HG02870 (cell line): ENCODE measurements at regions not wholly inside any gene's neighbourhood (a gene's known extent, or its start where the extent isn't known, plus 50 kb on each side); places are given as distances from the start of the nearest gene placed in this dataset.
A peak's percentile ranks its signal among the peaks of the same experiment; 100 is the strongest.

Source experiments
- ATAC-seq: cut with Tn5 transposase; IDR thresholded peaks from one replicate; pipeline ENCODE4 v1.9.1; 2021; ENCODE audit warnings: mild to moderate bottlenecking, moderate library complexity; ENCODE audit not compliant: unreplicated experiment

GRCh38 chr5:159420940-159421339, 90.7 kb upstream of the IL12B start:
- no peak for ATAC-seq

DNA sequence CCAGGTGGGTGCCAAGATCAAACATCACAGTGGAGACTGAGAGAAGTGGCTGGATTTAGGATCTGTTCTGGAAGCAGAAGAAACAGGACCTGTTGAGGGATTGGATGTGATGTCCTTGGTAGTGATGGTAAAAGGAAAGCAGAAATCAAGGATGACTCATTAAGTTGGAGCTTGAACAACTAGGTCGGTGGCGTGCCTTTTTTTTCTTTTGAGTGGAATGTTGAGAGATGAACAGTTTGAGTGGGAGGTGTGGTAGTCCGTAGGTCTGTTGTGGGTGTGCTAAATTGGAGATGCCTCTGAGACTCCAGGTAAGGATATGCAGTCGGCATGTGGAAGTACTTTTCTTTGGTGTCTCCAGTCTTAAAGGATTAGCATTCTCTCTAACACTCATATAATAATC, 92.1 kb upstream of the IL12B start:
- ATAC-seq: no peak

DNA sequence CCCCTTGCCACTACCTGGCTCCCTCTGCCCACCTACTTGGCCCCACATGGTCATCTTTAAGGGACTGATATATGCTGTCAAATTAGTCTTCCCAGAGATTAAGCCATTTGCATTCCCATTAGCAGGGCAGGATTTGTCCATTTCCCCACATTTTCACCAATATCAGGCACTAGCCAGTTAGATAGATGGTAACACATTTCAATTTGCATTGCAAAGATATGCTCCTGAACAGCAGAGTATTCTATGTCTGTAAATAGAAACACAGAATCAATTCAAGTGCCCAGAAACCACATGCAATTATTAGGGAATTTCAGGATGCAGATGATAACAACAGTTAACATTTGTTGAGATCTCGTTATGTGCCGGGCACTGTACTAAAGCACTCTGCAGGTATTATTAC, 92.6 kb upstream of the IL12B start:
- no peak for ATAC-seq

GRCh38 chr5:159424123-159424522, 93.8 kb upstream of the IL12B start:
- ATAC-seq: peak; percentile 30

DNA sequence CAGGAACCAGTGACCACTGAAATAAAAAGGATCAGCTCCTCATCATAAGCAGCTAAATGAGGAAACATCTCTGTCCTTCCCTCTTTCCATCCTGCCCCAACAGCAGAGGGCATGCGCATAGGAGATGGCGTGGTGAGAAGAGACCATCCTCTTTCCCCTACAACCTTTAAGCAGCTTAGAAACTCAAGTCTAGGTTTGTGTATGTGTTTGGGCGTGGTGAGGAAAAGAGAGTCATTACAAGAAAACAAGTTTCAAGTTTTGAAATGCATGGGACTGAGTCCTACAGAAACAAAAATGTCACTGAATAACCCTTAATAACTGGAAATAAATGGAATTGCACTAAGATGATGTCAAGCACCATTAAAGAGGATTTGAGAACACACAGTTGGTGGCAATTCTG, 96.4 kb upstream of the IL12B start:
- peak; percentile 30 for ATAC-seq

DNA sequence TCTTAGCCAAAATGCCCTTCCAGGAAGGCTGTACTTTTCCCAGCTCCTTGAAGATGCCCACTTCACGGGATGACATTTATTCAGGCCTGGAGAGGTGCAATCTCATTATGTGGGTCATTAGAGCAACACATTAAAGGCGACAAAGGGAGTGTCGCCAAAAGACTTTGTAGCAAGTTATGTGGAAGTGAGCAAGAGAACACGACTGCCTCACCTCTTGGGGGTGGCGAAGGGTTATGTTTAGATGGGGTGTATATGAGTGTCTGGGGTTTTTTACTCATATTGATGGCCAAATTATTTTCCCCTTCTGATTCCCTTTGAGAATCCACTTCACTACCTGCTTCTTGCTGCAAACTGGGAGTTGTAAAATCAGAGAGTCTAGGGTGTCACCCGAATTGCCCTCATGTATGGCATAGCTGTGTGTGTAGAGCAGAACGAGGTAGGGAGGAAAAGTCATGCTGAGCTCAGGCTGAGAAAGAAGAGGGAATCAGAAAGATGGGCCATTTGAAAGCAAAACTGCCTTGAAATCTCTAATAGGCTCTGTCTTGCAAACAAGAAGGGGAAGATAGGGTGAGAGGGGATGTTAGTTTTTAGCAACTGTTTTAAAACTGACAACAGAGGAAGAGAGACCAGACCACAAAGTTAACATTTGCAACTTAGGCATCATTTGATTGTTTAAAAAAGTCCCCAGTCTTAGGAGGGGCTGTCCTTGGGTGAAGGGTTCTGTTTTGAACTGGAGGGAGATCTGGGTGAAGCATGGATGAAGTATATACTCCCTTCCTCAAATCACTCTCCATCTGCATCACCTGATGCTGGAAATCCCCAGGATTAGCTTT, 97.1 kb upstream of the IL12B start:
- peak; percentile 70 for ATAC-seq

DNA sequence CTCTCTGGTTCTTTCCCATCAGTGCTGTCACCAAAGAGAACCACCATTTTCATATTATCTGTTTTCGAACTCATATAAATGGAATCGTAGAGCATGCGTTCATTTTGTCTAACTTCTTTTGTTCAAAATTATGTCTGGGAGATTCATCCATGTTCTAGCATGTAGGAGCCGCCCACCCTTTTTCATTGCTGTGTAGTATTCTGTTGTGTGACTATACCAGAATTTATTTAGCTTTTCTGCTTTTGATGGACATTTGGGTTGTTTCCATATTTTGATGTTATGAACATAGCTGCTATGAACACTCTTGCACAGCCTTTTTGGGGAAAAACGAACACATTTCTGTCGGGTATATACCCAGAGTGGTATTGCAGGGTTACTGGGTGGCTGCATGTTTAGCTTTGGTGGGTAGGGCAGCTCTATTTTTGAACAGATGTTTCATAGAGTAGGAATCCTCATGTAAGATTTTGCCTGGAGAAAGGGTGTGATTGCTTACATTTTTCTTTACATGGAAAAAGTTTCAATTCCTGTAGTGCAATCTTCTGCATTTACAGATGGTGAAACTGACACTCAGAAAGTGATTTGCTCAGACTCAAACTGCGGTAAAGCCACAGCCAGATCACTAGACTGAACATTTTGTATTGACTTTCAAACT, 100.2 kb upstream of the IL12B start:
- ATAC-seq: peak; percentile 38

DNA sequence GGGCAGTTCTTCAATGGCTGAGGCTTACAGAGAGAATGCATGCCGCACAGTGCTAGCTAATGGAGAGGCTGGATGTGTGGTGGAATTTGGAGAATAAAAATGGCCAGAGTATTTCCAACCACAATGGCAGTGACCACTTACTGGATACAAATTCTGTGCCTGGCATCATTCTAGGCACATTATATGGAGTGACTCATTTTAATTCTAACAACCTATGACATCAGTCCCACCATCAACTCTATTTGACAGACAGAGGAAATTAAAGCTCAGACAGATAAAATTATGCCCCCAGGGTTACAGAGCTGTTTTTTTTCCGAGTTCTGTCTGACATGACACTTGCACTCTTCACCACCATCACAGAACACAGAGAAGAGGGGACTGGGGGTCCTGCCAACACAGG, 105.6 kb upstream of the IL12B start:
- ATAC-seq: no peak

GRCh38 chr5:159438092-159438491, 107.8 kb upstream of the IL12B start:
- ATAC-seq: no peak

DNA sequence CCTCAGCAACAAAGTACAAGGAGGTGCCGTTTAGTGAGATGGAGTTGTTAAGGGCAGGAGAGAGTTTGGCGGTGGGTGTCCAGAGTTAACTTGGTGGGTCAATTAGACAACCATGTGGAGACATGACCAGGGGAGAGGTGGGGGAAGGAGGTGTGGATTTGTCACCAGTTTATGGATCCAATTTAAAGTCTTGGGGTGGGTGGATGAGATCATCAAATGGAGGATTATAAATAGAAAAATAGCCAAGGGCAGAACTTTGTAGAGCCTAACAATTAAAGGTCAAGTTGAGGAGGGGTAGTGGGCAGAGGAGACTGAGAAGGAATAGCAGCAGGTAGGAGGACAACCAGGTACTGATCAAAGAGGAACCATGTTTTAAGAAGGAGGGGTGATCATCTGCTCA, 108.7 kb upstream of the IL12B start:
- no peak for ATAC-seq

DNA sequence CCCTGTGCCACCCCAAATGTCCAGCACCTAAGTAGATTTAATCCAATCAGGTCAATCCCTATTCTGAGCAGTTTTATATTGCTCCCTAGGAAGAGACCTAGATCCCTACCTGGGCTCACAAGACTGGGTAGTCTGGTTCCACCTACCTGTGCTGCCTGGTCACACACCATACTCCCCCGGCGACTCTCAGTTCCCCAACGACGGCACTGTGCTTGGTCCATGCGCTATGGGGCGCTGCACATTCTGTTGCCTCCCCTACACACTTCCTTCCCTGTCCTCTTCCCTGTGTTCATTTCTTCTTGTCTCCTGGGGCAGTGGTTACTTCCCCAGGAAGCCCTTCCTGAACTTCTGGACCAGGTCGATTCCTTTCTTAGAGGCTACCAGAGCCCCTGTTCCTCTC, 109.9 kb upstream of the IL12B start:
- peak; percentile 51 for ATAC-seq

DNA sequence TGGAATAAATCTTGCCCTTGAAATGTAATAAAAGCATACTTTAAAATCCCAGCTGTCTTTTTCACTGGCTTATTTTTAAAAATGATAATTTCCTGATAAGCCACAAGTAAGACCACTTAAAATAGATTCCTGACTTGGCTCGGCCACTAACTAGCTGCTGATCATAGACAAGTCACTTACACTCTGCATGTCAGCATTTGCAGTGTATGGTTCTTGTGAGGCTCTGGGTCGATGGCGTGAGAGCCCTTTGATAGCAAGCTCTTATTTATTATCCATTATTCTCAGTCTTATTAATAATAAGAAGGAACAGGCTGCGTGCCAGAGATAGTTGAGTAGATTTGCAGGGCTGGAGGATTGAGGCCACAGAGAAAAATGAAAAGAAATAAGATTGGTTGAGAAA, 110.7 kb upstream of the IL12B start:
- no peak for ATAC-seq

DNA sequence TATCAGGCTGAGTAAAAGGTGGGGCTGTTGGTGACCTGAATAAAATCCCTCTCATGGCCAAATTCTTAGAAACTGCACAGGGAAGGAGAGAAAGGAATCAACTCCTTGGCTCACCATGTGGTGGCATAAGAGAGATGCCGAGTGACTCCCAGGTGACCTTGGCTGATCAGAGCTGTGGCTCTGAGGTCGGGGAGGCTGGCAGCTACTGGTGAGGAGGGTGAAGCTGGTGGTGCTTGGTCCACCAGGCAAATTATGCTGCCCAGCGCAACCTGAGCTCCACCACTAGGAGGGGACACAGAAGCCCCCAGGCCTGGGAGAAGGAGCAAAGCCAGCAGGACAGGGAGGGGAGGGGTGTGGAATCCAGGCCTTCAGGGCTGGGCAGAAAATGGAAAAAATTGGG, 111.2 kb upstream of the IL12B start:
- no peak for ATAC-seq

DNA sequence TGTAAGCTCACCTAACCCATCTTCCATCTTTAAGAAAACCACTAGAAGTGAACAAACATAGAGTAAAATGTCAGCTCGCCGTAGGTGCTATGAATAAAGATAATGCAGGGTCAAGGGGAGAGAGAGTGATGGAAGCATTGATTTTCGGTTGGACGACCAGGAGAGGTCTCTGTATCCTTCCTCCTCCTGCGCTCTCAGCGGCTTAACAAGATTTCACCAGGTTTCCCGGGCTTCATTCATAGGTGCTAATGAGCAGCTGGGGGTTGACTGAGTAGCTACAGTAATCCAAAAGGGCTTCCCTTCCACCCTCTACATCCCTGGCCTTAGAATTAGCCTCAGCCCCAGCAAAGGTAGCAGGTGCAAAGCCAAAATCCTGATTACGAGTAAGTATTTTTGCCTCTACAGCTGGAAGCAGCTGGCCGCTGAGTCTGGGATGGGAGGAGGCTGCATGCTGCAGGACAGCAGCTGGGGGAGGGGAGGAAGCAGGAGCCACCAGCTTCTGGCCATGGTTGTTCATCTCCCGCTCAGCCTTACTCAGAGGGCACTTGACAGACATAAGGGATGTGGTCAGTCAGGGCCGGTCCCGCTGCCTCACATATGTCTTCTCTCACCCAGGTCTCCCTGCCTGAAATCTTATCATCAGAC, 112.0 kb upstream of the IL12B start:
- ATAC-seq: no peak

DNA sequence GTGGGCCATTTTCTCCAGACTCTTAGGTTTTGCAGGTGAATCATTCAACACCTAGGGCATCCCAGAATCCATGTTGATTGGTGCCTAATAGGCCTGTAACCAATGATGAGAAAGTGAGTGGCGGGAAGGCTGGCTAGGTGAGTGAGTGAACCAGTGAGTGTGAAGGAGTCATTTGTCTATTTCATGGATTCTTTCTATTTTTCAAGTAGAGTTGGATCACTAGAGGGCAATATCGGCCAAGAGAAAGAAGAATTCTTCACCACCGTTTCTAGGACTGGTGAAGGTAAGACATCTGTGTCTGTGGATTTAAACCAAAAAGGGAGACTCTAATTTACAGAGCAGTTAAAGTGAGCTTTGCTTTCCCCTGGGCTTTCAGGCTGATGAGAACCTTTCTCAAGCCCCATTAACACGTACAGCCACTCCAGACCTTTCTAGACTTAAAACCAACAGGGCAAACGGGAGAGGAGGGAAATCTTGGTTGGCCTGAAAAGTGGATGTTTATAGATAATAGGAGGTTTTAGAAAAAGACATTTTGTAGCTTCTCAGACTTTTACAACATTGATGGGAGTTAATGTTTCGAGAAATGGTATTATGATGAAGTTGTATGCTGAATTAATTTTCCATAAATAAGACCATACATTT, 114.3 kb upstream of the IL12B start:
- no peak for ATAC-seq

DNA sequence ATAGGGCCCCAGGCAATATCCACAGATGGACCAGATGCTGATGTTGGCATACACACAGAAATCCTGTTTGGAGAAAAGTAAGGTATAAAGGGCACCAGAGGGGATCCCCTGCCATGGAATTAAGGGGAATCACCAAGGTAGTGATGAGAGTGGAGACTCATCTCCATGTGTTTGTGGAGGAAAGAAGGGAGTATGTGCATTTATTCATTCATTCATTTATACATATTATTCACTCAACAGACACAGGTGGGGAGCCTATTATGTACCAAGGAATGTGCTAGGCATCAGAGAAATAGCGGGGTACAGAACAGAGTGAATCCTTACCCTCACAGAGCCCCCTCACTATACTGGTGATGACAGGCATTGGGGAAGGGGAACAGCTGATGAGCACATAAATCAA, 116.8 kb upstream of the IL12B start:
- ATAC-seq: no peak

DNA sequence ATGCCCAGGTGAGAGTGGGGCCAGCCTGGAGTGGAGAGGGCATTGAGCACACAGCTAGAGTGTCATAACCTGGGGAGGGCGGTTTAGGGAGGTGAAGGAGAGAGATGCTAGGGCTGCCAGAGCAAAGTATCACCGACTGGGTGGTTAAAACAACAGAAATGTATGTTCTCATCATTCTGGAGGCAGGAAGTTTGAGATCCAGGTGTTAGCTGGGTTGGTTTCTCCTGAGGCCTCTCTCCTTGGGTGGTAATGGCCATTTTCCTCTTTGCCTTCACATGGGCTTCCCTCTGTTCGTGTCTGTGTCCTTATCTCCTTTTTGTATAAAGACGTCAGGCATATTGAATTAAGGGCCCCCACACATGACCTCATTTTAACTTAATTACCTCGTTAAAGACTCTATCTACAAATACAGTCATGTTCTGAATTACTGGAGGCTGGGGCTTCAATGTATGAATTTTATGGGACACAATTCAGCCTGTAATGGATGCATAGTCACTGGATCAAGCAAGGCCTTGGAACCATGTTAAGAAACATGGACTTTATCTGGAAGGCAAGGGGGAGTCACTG, 118.6 kb upstream of the IL12B start:
- ATAC-seq: no peak

DNA sequence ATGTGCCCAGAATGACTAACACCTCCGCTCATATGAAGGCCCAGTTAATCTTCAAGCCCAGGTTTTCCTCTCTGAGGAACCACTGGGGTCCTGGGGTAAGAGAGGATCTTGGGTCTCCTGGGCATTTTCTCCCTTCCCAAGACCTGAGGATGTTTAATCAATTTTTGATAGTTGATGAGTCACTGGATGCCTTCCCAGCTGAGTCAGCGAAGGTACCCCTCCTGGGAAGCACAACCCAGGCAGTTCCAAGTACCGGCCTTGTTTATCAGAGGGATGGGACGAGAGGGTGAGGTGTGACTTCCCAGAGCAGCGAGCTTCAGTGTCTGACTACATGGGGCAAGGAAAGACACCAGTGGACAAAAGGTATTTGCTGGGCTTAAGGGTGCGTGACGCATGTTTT, 119.6 kb upstream of the IL12B start:
- no peak for ATAC-seq

GRCh38 chr5:159450417-159450816, 120.1 kb upstream of the IL12B start:
- no peak for ATAC-seq

GRCh38 chr5:159451197-159452052, 121.1 kb upstream of the IL12B start:
- no peak for ATAC-seq
